RCC 7860 (cell line): ENCODE measurements at regions not wholly inside any gene's neighbourhood (a gene's known extent, or its start where the extent isn't known, plus 50 kb on each side); places are given as distances from the start of the nearest gene placed in this dataset.

Experiments
- DNase-seq: peaks from one replicate; pipeline ENCODE4 v3.0.0-alpha.2; 2015; ENCODE audit warnings: low spot score
- FAIRE-seq: peaks from 2 replicates; lab custom pipeline; 2012; peaks lifted over from hg19 to GRCh38; lab: Jason Lieb, UNC

GRCh38 chr7:47724335-47724982 lies 142.5 kb upstream of the TNS3 start:
- FAIRE-seq = no peak
- peak; percentile 37 for DNase-seq

GRCh38 chr7:47722126-47722525 lies 140.2 kb upstream of the TNS3 start:
- FAIRE-seq (no peak), DNase-seq (no peak)

- FAIRE-seq (no peak), DNase-seq (no peak)
These were observed 139.8 kb upstream of the TNS3 start for GRCh38 chr7:47721670-47722069.

GRCh38 chr7:47720907-47721244 lies 139.0 kb upstream of the TNS3 start:
- DNase-seq (no peak), FAIRE-seq (no peak)

- FAIRE-seq = no peak
- DNase-seq = no peak
These were observed 138.4 kb upstream of the TNS3 start for GRCh38 chr7:47720141-47720906.

GRCh38 chr7:47719675-47720074 lies 137.8 kb upstream of the TNS3 start:
- DNase-seq (no peak), FAIRE-seq (no peak)

- FAIRE-seq (no peak), DNase-seq (no peak)
These were observed 133.7 kb upstream of the TNS3 start for GRCh38 chr7:47715631-47716068.

GRCh38 chr7:47714669-47715607 lies 133.0 kb upstream of the TNS3 start:
- FAIRE-seq = no peak

GRCh38 chr7:47713595-47713994 lies 131.7 kb upstream of the TNS3 start:
- FAIRE-seq (no peak), DNase-seq (no peak)

More at GRCh38 chr7:47714669-47715607, 133.0 kb upstream of the TNS3 start:
- DNase-seq = no peak

- FAIRE-seq = no peak
- DNase-seq = no peak
These were observed 130.5 kb upstream of the TNS3 start for GRCh38 chr7:47712416-47712815.

GRCh38 chr7:47711776-47712175 lies 129.9 kb upstream of the TNS3 start:
- DNase-seq (no peak), FAIRE-seq (no peak)

- no peak for FAIRE-seq
- no peak for DNase-seq
These were observed 128.5 kb upstream of the TNS3 start for GRCh38 chr7:47710201-47710935.

- FAIRE-seq (no peak), DNase-seq (no peak)
These were observed 127.5 kb upstream of the TNS3 start for GRCh38 chr7:47709451-47709850.

GRCh38 chr7:47709051-47709450 lies 127.1 kb upstream of the TNS3 start:
- DNase-seq (peak; percentile 46), FAIRE-seq (peak; percentile 83)

- FAIRE-seq (no peak), DNase-seq (no peak)
These were observed 125.7 kb upstream of the TNS3 start for GRCh38 chr7:47707583-47707982.

GRCh38 chr7:47704936-47705335 lies 123.0 kb upstream of the TNS3 start:
- FAIRE-seq = peak; percentile 7
- DNase-seq = no peak

GRCh38 chr7:47702080-47702479 lies 120.2 kb upstream of the TNS3 start:
- no peak for FAIRE-seq
- no peak for DNase-seq

- FAIRE-seq (no peak), DNase-seq (no peak)
These were observed 116.5 kb upstream of the TNS3 start for GRCh38 chr7:47698386-47698785.

- DNase-seq (no peak), FAIRE-seq (no peak)
These were observed 115.6 kb upstream of the TNS3 start for GRCh38 chr7:47697543-47697942.

GRCh38 chr7:47696152-47696710 lies 114.3 kb upstream of the TNS3 start:
- no peak for DNase-seq
- FAIRE-seq = no peak
